HepG2 (cell line): ENCODE measurements at regions not wholly inside any gene's neighbourhood (a gene's known extent, or its start where the extent isn't known, plus 50 kb on each side); places are given as distances from the start of the nearest gene placed in this dataset.

ENCODE experiments used
- ATAC-seq: fragments of 200-7000 bp; cut with Tn5 transposase; 3 replicates; pipeline ENCODE4 v1.9.1; 2020; ENCODE audit warnings: mild to moderate bottlenecking, moderate library complexity
- BruUV-seq: library from RNA; stranded (reverse); fragments of 400-500 nt; replicated peaks from 2 replicates; lab custom pipeline; 2021; lab: Mats Ljungman, UMichigan
- CTCF ChIA-PET: fragments of 300-600 bp; formaldehyde crosslinking; extraction: SDS; loops from one replicate; lab custom pipeline; 2021; ENCODE audit warnings: low total read pairs, inconsistent platforms, low intra/inter-chr PET ratio; lab: Yijun Ruan, JAX
- POLR2A ChIA-PET: fragments of 350-600 bp; sonication (Branson Sonifier 250); formaldehyde crosslinking; loops from one replicate; lab custom pipeline; 2020; ENCODE audit warnings: antibody characterized with exemption, inconsistent platforms; lab: Yijun Ruan, JAX
- DNase-seq: peaks from one replicate; pipeline ENCODE4 v3.0.0-alpha.2; 2015; ENCODE audit warnings: low spot score
- FAIRE-seq: peaks from 3 replicates; lab custom pipeline; 2011; peaks lifted over from hg19 to GRCh38; lab: Jason Lieb, UNC
- H2AFZ ChIP-seq: one replicate; pipeline ENCODE4 v1.6.1; 2011; ENCODE audit warnings: low read length, inconsistent platforms
- H3K27ac ChIP-seq: fragments of 300-600 bp; 3 replicates; pipeline ENCODE4 v1.8.0; 2011; ENCODE audit warnings: mixed run types, mild to moderate bottlenecking, mixed read lengths, low read length, inconsistent platforms; ENCODE audit not compliant: insufficient read depth; ENCODE audit errors: extremely low read length
- H3K27me3 ChIP-seq, 2 experiments: fragments of 200-600 bp in 1 of 2; 2 replicates in 1 of 2; 3 replicates in 1 of 2; pipeline versions ENCODE4 v1.6.0 to v1.8.0; 2011; ENCODE audit warnings: low read length in 2 of 2, mild to moderate bottlenecking in 2 of 2, moderate library complexity in 2 of 2, inconsistent platforms in 1 of 2; ENCODE audit not compliant: insufficient read depth in 2 of 2, control insufficient read depth in 1 of 2
- H3K36me3 ChIP-seq, 2 experiments: fragments of 200-600 bp in 1 of 2; replicated peaks in 1 of 2; 2 replicates in 1 of 2; 3 replicates in 1 of 2; pipeline versions ENCODE4 v1.5.1 to v1.8.0; 2011; ENCODE audit warnings: low read length in 2 of 2, inconsistent platforms in 1 of 2; ENCODE audit not compliant: insufficient read depth in 2 of 2, control insufficient read depth in 1 of 2
- H3K4me1 ChIP-seq: 2 replicates; pipeline ENCODE4 v1.5.1; 2012; ENCODE audit warnings: low read length, inconsistent platforms; ENCODE audit not compliant: insufficient read depth
- H3K4me2 ChIP-seq: 2 replicates; pipeline ENCODE4 v1.6.0; 2011; ENCODE audit warnings: low read depth, low read length, inconsistent platforms
- H3K4me3 ChIP-seq, 3 experiments: fragments of 200-600 bp in 1 of 3; sonication (generic), shearing (Covaris generic) in 1 of 3; replicated peaks in 1 of 3; 2 replicates each; pipeline ENCODE4 v1.5.1; 2011 to 2016; ENCODE audit warnings: low read length in 3 of 3, inconsistent platforms in 2 of 3, low read depth in 2 of 3, mild to moderate bottlenecking in 2 of 3, control low read depth in 1 of 3, mixed read lengths in 1 of 3; ENCODE audit not compliant: insufficient read depth in 1 of 3
- H3K79me2 ChIP-seq: one replicate; pipeline ENCODE4 v1.6.1; 2011; ENCODE audit warnings: low read length, inconsistent platforms; ENCODE audit not compliant: insufficient read depth
- H3K9ac ChIP-seq: 2 replicates; pipeline ENCODE4 v1.6.0; 2011; ENCODE audit warnings: mild to moderate bottlenecking, low read depth, low read length, inconsistent platforms; ENCODE audit not compliant: insufficient read depth
- H3K9me3 ChIP-seq: 2 replicates; pipeline ENCODE4 v1.5.1; 2012; ENCODE audit warnings: mild to moderate bottlenecking, low read length
- H4K20me1 ChIP-seq: 2 replicates; pipeline ENCODE4 v1.6.0; 2011; ENCODE audit warnings: inconsistent platforms, mild to moderate bottlenecking, low read length, moderate library complexity; ENCODE audit not compliant: insufficient read depth
- HNRNPK ChIP-seq: fragments of 200-400 bp; formaldehyde crosslinking; IDR thresholded peaks from 2 replicates; pipeline ENCODE4 v1.6.1; 2018; ENCODE audit warnings: low read length, low read depth, moderate library complexity, mild to moderate bottlenecking; ENCODE audit not compliant: poor library complexity, severe bottlenecking
- KAT8 ChIP-seq: IDR thresholded peaks from 2 replicates; pipeline ENCODE4 v1.6.1; 2016; ENCODE audit warnings: missing genetic modification reagents, missing compliant biosample characterization
- LRRFIP1 ChIP-seq: sonication (generic); formaldehyde crosslinking; conservative IDR thresholded peaks from 2 replicates; pipeline ENCODE4 v1.4.0; 2020; ENCODE audit warnings: missing genetic modification reagents
- RBAK ChIP-seq: sonication (generic); formaldehyde crosslinking; IDR thresholded peaks from 2 replicates; pipeline ENCODE4 v1.5.1; 2020; ENCODE audit warnings: mild to moderate bottlenecking, missing genetic modification reagents
- REPIN1 ChIP-seq: sonication (generic); formaldehyde crosslinking; IDR thresholded peaks from 2 replicates; pipeline ENCODE4 v1.8.0; 2022; ENCODE audit warnings: missing genetic modification reagents, low read depth, mild to moderate bottlenecking, borderline replicate concordance
- SMARCC2 ChIP-seq: fragments of 450-650 bp; IDR thresholded peaks from 2 replicates; pipeline ENCODE4 v1.6.1; 2017; ENCODE audit warnings: antibody characterized with exemption, mild to moderate bottlenecking
- ZNF124 ChIP-seq: sonication (generic); formaldehyde crosslinking; IDR thresholded peaks from 2 replicates; pipeline ENCODE4 v1.4.0; 2020; ENCODE audit warnings: missing genetic modification reagents
- ZNF160 ChIP-seq: sonication (generic); formaldehyde crosslinking; IDR thresholded peaks from 2 replicates; pipeline ENCODE4 v1.8.0; 2022; ENCODE audit warnings: mild to moderate bottlenecking, inconsistent platforms, missing genetic modification reagents
- ZNF225 ChIP-seq: sonication (generic); formaldehyde crosslinking; IDR thresholded peaks from 2 replicates; pipeline ENCODE4 v1.4.0; 2020; ENCODE audit warnings: mild to moderate bottlenecking, missing genetic modification reagents
- ZNF256 ChIP-seq: sonication (generic); formaldehyde crosslinking; conservative IDR thresholded peaks from 2 replicates; pipeline ENCODE4 v1.4.0; 2020; ENCODE audit warnings: missing genetic modification reagents
- ZNF354B ChIP-seq: sonication (generic); formaldehyde crosslinking; IDR thresholded peaks from 2 replicates; pipeline ENCODE4 v1.8.0; 2022; ENCODE audit warnings: mild to moderate bottlenecking, missing genetic modification reagents
- ZNF362 ChIP-seq: sonication (generic); formaldehyde crosslinking; IDR thresholded peaks from 2 replicates; pipeline ENCODE4 v1.4.0; 2020; ENCODE audit warnings: missing genetic modification reagents, mild to moderate bottlenecking, borderline replicate concordance
- ZNF558 ChIP-seq: sonication (generic); formaldehyde crosslinking; IDR thresholded peaks from 2 replicates; pipeline ENCODE4 v1.9.0; 2022; ENCODE audit warnings: mild to moderate bottlenecking, missing genetic modification reagents, borderline replicate concordance
- WGBS: methylation state at CpG from one replicate; pipeline ENCODE4 v1.1.6; 2017; ENCODE audit warnings: low lambda C conversion rate; 5-methylcytosine and 5-hydroxymethylcytosine counted together
- in situ Hi-C: cut with HindIII; loops from 2 replicates; pipeline ENCODE4 v1.10.0; 2017; ENCODE audit warnings: low pct_unique_long_range_greater_than_20kb; ENCODE audit not compliant: extremely low pct_ligation_motif_present
- intact Hi-C: fragments of 100-400 bp; cut with micrococcal nuclease; formaldehyde crosslinking; loops from one replicate; pipeline ENCODE4 v1.10.0; 2022; ENCODE audit not compliant: unreplicated experiment
- TF ChIP-seq, protein P1 (sequence below): sonication (generic); formaldehyde crosslinking; IDR thresholded peaks from 2 replicates; pipeline ENCODE4 v1.5.0; 2020; ENCODE audit warnings: missing genetic modification reagents
- TF ChIP-seq, protein P2 (sequence below): IDR thresholded peaks from 2 replicates; pipeline ENCODE4 v1.6.1; 2016; ENCODE audit warnings: mild to moderate bottlenecking, missing biosample characterization, missing genetic modification reagents

GRCh38 chr2:37800176-37800858, 124.8 kb upstream of the RMDN2 start:
- intact Hi-C loops, result no loop called here
- no peaks in the 10 kb centered on the region for H3K79me2 ChIP-seq
- no peaks in the 10 kb centered on the region for H3K36me3 ChIP-seq
- 10% methylated on average over 2 of the region's 2 CpGs for WGBS
- no peaks in the 10 kb centered on the region for H3K9me3 ChIP-seq
- POLR2A ChIA-PET, result no interaction called here
- no TSS peak for BruUV-seq
- no peaks in the 10 kb centered on the region for H3K4me1 ChIP-seq
- H3K27ac ChIP-seq, result no peak overlapping the region
- no peak overlapping the region for H2AFZ ChIP-seq
- in situ Hi-C loops, result no loop called here
- TF ChIP-seq ZNF225 (CRISPR knock-in tag), result no peak
- no peak for TF ChIP-seq ZNF160 (CRISPR knock-in tag)
- TF ChIP-seq, protein P1, sequence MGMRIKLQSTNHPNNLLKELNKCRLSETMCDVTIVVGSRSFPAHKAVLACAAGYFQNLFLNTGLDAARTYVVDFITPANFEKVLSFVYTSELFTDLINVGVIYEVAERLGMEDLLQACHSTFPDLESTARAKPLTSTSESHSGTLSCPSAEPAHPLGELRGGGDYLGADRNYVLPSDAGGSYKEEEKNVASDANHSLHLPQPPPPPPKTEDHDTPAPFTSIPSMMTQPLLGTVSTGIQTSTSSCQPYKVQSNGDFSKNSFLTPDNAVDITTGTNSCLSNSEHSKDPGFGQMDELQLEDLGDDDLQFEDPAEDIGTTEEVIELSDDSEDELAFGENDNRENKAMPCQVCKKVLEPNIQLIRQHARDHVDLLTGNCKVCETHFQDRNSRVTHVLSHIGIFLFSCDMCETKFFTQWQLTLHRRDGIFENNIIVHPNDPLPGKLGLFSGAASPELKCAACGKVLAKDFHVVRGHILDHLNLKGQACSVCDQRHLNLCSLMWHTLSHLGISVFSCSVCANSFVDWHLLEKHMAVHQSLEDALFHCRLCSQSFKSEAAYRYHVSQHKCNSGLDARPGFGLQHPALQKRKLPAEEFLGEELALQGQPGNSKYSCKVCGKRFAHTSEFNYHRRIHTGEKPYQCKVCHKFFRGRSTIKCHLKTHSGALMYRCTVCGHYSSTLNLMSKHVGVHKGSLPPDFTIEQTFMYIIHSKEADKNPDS (CRISPR knock-in tag), result no peak
- TF ChIP-seq REPIN1 (CRISPR knock-in tag), result no peak
- no peak for TF ChIP-seq RBAK (CRISPR knock-in tag)
- no peak for TF ChIP-seq ZNF362
- no peak for TF ChIP-seq LRRFIP1 (CRISPR knock-in tag)
- no peak for TF ChIP-seq SMARCC2
- TF ChIP-seq ZNF354B, result no peak
- no peak for TF ChIP-seq ZNF124 (CRISPR knock-in tag)
- TF ChIP-seq, protein P2, sequence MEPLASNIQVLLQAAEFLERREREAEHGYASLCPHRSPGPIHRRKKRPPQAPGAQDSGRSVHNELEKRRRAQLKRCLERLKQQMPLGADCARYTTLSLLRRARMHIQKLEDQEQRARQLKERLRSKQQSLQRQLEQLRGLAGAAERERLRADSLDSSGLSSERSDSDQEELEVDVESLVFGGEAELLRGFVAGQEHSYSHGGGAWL, result no peak
- no peak for TF ChIP-seq KAT8 (CRISPR knock-in tag)
- TF ChIP-seq HNRNPK, result no peak
- no peak for TF ChIP-seq ZNF558
- TF ChIP-seq ZNF256 (CRISPR knock-in tag), result no peak
- TF ChIP-seq, all 625 proteins: peak for 0
- FAIRE-seq (no peak), DNase-seq (no peak), ATAC-seq (no peak)
- CTCF ChIA-PET, result no interaction called here
- Histone ChIP-seq H3K9ac (no peak overlapping the region), H3K4me3 (no peak overlapping the region), H3K27me3 (no peaks in the 10 kb centered on the region), H4K20me1 (no peaks in the 10 kb centered on the region), H3K4me2 (no peak overlapping the region)
